ENCODE measurements at regions not wholly inside any gene's neighbourhood (a gene's known extent, or its start where the extent isn't known, plus 50 kb on each side); places are given as distances from the start of the nearest gene placed in this dataset.

DNA sequence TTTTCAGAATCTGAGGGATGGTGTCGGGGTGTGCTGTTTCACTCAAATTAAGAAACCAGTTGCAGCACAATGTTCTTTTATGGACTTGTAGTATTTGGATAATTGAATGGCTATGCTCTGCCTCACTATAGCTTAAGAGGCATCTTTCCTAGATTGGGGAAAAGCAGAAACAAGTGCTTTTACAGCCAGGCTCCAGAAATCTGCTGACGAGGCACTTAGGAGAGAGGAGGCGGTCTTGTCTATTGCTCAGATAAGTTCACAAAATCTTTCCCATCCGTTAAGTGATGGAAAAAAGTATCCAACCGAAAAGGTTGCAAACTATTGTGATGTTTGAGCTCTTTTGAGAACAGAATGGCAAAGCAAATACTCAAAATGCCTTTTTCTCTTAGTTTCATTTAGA is 336.1 kb upstream of the RARB start:
- no peaks in the 10 kb centered on the region for H3K9me3 ChIP-seq
- no peak overlapping the region for H3K4me3 ChIP-seq
- ATAC-seq (no peak), DNase-seq (ENCODE audit: low read depth in 1 of 2, low spot score in 1 of 2) (no peak), FAIRE-seq (no peak)
- no peaks in the 10 kb centered on the region for H3K4me1 ChIP-seq
- POLR2A ChIA-PET = no interaction called here
- no peak overlapping the region for H3K27ac ChIP-seq
- CTCF ChIA-PET = interaction anchor here (1.1 kb wide), 1 partner anchor 23 kb away, joined by 4 read pairs; no protein-coding TSS in a partner anchor
- TF ChIP-seq ZC3H11A (IDR thresholded peaks at IDR 0.05) (no peak), NR3C1 (IDR thresholded peaks at IDR 0.05) (no peak), MAFK (IDR thresholded peaks at IDR 0.05; ENCODE audit: partially characterized antibody) (peak; percentile 96), RFX5 (IDR thresholded peaks at IDR 0.05) (no peak)
- H3K4me2 ChIP-seq = no peak overlapping the region
- WGBS (ENCODE audit: missing lambda C conversion rate) = 55% methylated on average over 5 of the region's 5 CpGs

DNA sequence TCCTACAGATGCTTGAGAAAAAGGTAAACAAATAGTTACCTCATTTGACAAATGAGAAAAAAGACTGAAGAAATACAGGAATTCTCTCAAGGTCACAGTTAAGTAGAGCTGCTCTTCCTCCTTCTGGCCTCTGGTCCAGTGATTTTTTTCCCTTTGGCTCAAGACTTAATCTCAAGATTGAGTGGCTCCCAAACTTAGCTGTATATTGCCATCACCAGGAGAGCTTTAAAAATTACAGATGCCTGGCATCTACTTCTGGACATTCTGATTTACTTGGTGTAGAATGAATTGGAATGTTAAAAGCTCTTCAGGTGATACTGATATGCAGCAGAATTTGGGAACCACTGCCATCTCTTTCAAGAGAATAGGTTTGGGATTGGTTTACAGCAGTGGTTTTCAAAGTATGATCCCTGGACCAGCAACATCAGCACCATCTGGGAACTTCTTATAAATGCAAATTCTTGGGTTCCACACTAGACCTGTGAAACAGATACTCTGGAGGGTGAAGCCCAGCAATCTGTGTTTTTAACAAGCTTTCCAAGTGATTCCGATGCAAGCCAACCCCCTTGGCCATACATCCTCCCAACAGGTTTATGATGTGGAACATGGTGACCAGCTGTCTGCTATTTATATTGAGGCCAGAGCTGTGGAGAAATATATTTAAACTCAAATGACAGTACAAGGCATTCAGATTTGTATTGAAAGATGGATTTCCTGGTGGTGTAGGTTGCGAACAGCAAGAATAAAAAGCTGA is 333.0 kb upstream of the RARB start:
- Histone ChIP-seq H3K27ac (no peak overlapping the region), H3K4me2 (no peak overlapping the region), H3K4me3 (no peak overlapping the region), H3K4me1 (no peaks in the 10 kb centered on the region), H3K9me3 (no peaks in the 10 kb centered on the region)
- ChIA-PET POLR2A (no interaction called here), CTCF (no interaction called here)
- ATAC-seq = no peak
- DNase-seq (ENCODE audit: low read depth in 1 of 2, low spot score in 1 of 2) = no peak
- WGBS (ENCODE audit: missing lambda C conversion rate) = 43% methylated on average over 2 of the region's 2 CpGs
- no peak for FAIRE-seq
- TF ChIP-seq KDM5A (IDR thresholded peaks at IDR 0.05) (no peak), RCOR1 (IDR thresholded peaks at IDR 0.05; ENCODE audit: low read depth, low read length) (no peak), RNF2 (IDR thresholded peaks at IDR 0.05; ENCODE audit: borderline replicate concordance, low read depth) (no peak), FOXS1 (CRISPR knock-in tag; IDR thresholded peaks at IDR 0.05) (no peak), ESRRA (IDR thresholded peaks at IDR 0.05; ENCODE audit: borderline replicate concordance, low read length) (no peak), CBX2 (IDR thresholded peaks at IDR 0.05; ENCODE audit: borderline replicate concordance, low read depth) (no peak), MAZ (IDR thresholded peaks at IDR 0.05; ENCODE audit: borderline replicate concordance, low read depth, low read length) (no peak), EP300 (IDR thresholded peaks at IDR 0.05) (no peak), EHF (CRISPR knock-in tag; IDR thresholded peaks at IDR 0.05) (no peak), RARB (CRISPR knock-in tag; IDR thresholded peaks at IDR 0.05) (no peak), KDM1A (IDR thresholded peaks at IDR 0.05; ENCODE audit: low read depth) (no peak), HOXA7 (CRISPR knock-in tag; IDR thresholded peaks at IDR 0.05) (no peak)
- TF ChIP-seq, protein P1, sequence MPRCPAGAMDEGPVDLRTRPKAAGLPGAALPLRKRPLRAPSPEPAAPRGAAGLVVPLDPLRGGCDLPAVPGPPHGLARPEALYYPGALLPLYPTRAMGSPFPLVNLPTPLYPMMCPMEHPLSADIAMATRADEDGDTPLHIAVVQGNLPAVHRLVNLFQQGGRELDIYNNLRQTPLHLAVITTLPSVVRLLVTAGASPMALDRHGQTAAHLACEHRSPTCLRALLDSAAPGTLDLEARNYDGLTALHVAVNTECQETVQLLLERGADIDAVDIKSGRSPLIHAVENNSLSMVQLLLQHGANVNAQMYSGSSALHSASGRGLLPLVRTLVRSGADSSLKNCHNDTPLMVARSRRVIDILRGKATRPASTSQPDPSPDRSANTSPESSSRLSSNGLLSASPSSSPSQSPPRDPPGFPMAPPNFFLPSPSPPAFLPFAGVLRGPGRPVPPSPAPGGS (IDR thresholded peaks at IDR 0.05) = no peak
- TF ChIP-seq, protein P2, sequence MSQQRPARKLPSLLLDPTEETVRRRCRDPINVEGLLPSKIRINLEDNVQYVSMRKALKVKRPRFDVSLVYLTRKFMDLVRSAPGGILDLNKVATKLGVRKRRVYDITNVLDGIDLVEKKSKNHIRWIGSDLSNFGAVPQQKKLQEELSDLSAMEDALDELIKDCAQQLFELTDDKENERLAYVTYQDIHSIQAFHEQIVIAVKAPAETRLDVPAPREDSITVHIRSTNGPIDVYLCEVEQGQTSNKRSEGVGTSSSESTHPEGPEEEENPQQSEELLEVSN (IDR thresholded peaks at IDR 0.05; ENCODE audit: borderline replicate concordance, low read depth) = no peak

DNA sequence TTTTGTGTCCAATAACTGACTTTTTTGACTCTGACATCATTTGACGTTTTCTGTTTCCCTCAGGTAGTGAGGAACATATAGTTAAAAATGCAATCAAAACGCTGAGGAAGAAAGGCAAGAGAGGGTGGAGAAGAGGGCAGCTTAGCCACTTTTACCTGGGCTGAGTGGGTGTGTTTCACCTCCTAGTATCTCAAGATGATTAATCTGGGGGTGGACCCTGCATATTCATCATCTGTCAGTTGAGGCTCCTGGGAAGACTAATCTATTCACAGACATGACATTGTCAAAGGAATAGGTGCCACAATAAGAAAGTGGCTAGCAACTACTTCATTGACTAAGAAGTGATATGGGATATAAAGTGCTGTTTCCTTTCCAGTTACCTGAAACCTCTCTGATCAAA is 331.5 kb upstream of the RARB start:
- Histone ChIP-seq H3K27ac (no peak overlapping the region), H3K4me3 (no peak overlapping the region), H3K9me3 (no peaks in the 10 kb centered on the region), H3K4me1 (no peaks in the 10 kb centered on the region), H3K4me2 (no peak overlapping the region)
- POLR2A ChIA-PET = no interaction called here
- DNase-seq (ENCODE audit: low read depth in 1 of 2, low spot score in 1 of 2) (no peak), ATAC-seq (no peak), FAIRE-seq (no peak)
- CTCF ChIA-PET = no interaction called here
- TF ChIP-seq PHF8 (IDR thresholded peaks at IDR 0.05; ENCODE audit: borderline replicate concordance, low read depth) = no peak
- TF ChIP-seq POLR2AphosphoS2 (conservative IDR thresholded peaks at IDR 0.05; ENCODE audit: low read length) = no peak
- TF ChIP-seq USF2 (IDR thresholded peaks at IDR 0.05) = no peak
- TF ChIP-seq ZSCAN20 (CRISPR knock-in tag; IDR thresholded peaks at IDR 0.05) = no peak
- TF ChIP-seq NFE2L2 (conservative IDR thresholded peaks at IDR 0.05; ENCODE audit: low read length) = no peak
- TF ChIP-seq, protein P1 (IDR thresholded peaks at IDR 0.05) = no peak
- 7% methylated on average over 2 of the region's 2 CpGs for WGBS (ENCODE audit: missing lambda C conversion rate)
